ENCODE measurements at regions not wholly inside any gene's neighbourhood (a gene's known extent, or its start where the extent isn't known, plus 50 kb on each side); places are given as distances from the start of the nearest gene placed in this dataset.

DNA sequence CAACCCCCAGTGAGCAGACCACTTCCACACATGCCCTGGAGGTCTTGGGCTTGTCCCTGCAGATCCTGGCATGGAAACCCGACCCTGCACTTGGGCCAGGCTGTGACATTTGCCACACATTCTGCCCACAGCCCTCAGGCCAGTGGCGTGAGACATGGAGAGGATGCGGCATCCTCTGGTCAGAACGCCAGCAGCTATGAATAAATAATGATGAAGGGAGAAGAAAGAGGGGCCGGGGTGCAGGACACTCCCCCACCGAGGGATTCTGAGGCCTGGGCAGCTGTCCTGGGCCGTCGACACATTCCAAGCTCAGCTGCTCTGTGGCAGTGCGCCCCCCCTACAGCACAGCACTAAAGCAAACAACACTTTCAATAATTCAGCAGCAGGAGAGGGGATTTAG, 148.8 kb downstream of the ENGASE start:
- H3K4me1 ChIP-seq (ENCODE audit: control insufficient read depth, extremely low read depth, insufficient read depth, low read length), result no peaks in the 10 kb centered on the region
- H3K79me2 ChIP-seq (ENCODE audit: control insufficient read depth, insufficient read depth, low read length), result no peaks in the 10 kb centered on the region
- DNase-seq (ENCODE audit: low read depth, low spot score) (no peak), FAIRE-seq (no peak)
- TF ChIP-seq MYC (IDR thresholded peaks at IDR 0.05; ENCODE audit: low read depth, low read length) (no peak), POLR2A (IDR thresholded peaks at IDR 0.05; ENCODE audit: low read depth, low read length) (no peak), JUN (IDR thresholded peaks at IDR 0.05; ENCODE audit: borderline replicate concordance, insufficient read depth, insufficient read length, low read depth) (no peak), FOS (IDR thresholded peaks at IDR 0.05; ENCODE audit: borderline replicate concordance, insufficient read depth, low read length) (no peak), POLR2AphosphoS5 (IDR thresholded peaks at IDR 0.05; ENCODE audit: insufficient read depth, low read depth, low read length) (no peak), EZH2 (IDR thresholded peaks at IDR 0.05; ENCODE audit: borderline replicate concordance, low read depth, low read length, severe bottlenecking) (no peak), GATA2 (IDR thresholded peaks at IDR 0.05; ENCODE audit: insufficient read depth, insufficient read length, low read depth, low read length) (no peak)
- TF ChIP-seq, protein P1, sequence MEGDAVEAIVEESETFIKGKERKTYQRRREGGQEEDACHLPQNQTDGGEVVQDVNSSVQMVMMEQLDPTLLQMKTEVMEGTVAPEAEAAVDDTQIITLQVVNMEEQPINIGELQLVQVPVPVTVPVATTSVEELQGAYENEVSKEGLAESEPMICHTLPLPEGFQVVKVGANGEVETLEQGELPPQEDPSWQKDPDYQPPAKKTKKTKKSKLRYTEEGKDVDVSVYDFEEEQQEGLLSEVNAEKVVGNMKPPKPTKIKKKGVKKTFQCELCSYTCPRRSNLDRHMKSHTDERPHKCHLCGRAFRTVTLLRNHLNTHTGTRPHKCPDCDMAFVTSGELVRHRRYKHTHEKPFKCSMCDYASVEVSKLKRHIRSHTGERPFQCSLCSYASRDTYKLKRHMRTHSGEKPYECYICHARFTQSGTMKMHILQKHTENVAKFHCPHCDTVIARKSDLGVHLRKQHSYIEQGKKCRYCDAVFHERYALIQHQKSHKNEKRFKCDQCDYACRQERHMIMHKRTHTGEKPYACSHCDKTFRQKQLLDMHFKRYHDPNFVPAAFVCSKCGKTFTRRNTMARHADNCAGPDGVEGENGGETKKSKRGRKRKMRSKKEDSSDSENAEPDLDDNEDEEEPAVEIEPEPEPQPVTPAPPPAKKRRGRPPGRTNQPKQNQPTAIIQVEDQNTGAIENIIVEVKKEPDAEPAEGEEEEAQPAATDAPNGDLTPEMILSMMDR (IDR thresholded peaks at IDR 0.05; ENCODE audit: extremely low read depth in 1 of 2, insufficient read depth in 1 of 2, low read depth in 1 of 2, low read length in 2 of 2), result no peak
- TF ChIP-seq, protein P2, sequence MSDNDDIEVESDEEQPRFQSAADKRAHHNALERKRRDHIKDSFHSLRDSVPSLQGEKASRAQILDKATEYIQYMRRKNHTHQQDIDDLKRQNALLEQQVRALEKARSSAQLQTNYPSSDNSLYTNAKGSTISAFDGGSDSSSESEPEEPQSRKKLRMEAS (IDR thresholded peaks at IDR 0.05; ENCODE audit: insufficient read depth, insufficient read length), result no peak
- H3K27ac ChIP-seq (ENCODE audit: insufficient read depth, low read depth, low read length), result no peak overlapping the region
- intact Hi-C loops (cut with micrococcal nuclease), result no loop called here
- ChIA-PET POLR2A (no interaction called here), CTCF (no interaction called here)
- H3K9me3 ChIP-seq (replicated peaks; ENCODE audit: control insufficient read depth, insufficient read depth, low read length), result no peaks in the 10 kb centered on the region
- H2AFZ ChIP-seq (ENCODE audit: low read depth, low read length), result no peak overlapping the region
- no peaks in the 10 kb centered on the region for H4K20me1 ChIP-seq (replicated peaks; ENCODE audit: control insufficient read depth, extremely low read depth, insufficient read depth, low read length)
- no TSS peak for BruUV-seq (replicated peaks)
- H3K27me3 ChIP-seq (ENCODE audit: control insufficient read depth in 2 of 2, insufficient read depth in 2 of 2, low read length in 2 of 2), result peaks cover 3 to 13% of the 10 kb centered on the region in 2 experiments
- no peaks in the 10 kb centered on the region for H3K36me3 ChIP-seq (ENCODE audit: control insufficient read depth in 2 of 2, extremely low read depth in 1 of 2, insufficient read depth in 2 of 2, low read length in 2 of 2)
- dilution Hi-C loops (cut with MboI; ENCODE audit: extremely low pct_ligation_motif_present, low sequenced_read_pairs), result no loop called here
- H3K9me1 ChIP-seq (replicated peaks; ENCODE audit: control insufficient read depth, extremely low read depth, insufficient read depth, low read length), result no peaks in the 10 kb centered on the region
- H3K4me2 ChIP-seq (ENCODE audit: insufficient read depth, low read length), result no peak overlapping the region
- H3K9ac ChIP-seq (replicated peaks; ENCODE audit: extremely low read depth, insufficient read depth, low read length), result no peak overlapping the region
- no peak overlapping the region for H3K4me3 ChIP-seq (replicated peaks in 1 of 3; ENCODE audit: insufficient read depth in 1 of 3, low read depth in 1 of 3, low read length in 3 of 3)
